K562 (cell line): ENCODE measurements at regions not wholly inside any gene's neighbourhood (a gene's known extent, or its start where the extent isn't known, plus 50 kb on each side); places are given as distances from the start of the nearest gene placed in this dataset.

Source experiments
- CHD2 ChIP-seq: IDR thresholded peaks from 2 replicates; pipeline ENCODE4 v1.6.1; 2011; ENCODE audit warnings: low read depth, low read length
- HNRNPLL ChIP-seq: fragments of 200-400 bp; formaldehyde crosslinking; IDR thresholded peaks from 2 replicates; pipeline ENCODE4 v1.6.1; 2017; ENCODE audit warnings: low read length, low read depth, mild to moderate bottlenecking; ENCODE audit not compliant: poor library complexity, severe bottlenecking
- NCOA1 ChIP-seq: fragments of 450-650 bp; IDR thresholded peaks from 2 replicates; pipeline ENCODE4 v1.6.1; 2016; ENCODE audit warnings: low read depth
- PML ChIP-seq: IDR thresholded peaks from 2 replicates; pipeline ENCODE4 v1.6.1; 2012; ENCODE audit warnings: low read length, inconsistent platforms
- POLR2AphosphoS5 ChIP-seq: IDR thresholded peaks from 2 replicates; pipeline ENCODE4 v1.6.1; 2011; ENCODE audit warnings: mild to moderate bottlenecking, low read depth, low read length, moderate library complexity; ENCODE audit not compliant: control insufficient read depth, insufficient read depth
- SAFB2 ChIP-seq: fragments of 200-400 bp; formaldehyde crosslinking; IDR thresholded peaks from 2 replicates; pipeline ENCODE4 v1.6.1; 2018; ENCODE audit warnings: borderline replicate concordance, low read length, low read depth, moderate library complexity; ENCODE audit not compliant: severe bottlenecking
- SUPT5H ChIP-seq: fragments of 450-650 bp; IDR thresholded peaks from 2 replicates; pipeline ENCODE4 v1.6.1; 2016
- TFAP4 ChIP-seq: sonication (generic); formaldehyde crosslinking; IDR thresholded peaks from 2 replicates; pipeline ENCODE4 v1.8.0; 2022; ENCODE audit warnings: missing genetic modification reagents, mild to moderate bottlenecking, moderate library complexity, borderline replicate concordance
- TF ChIP-seq, protein P1 (sequence below): fragments of 450-650 bp; formaldehyde crosslinking; IDR thresholded peaks from 2 replicates; pipeline ENCODE4 v1.4.0; 2020; ENCODE audit warnings: mild to moderate bottlenecking, moderate library complexity
- TF ChIP-seq, protein P2 (sequence below): fragments of 450-650 bp; IDR thresholded peaks from 2 replicates; pipeline ENCODE4 v1.6.1; 2016; ENCODE audit warnings: mild to moderate bottlenecking

DNA sequence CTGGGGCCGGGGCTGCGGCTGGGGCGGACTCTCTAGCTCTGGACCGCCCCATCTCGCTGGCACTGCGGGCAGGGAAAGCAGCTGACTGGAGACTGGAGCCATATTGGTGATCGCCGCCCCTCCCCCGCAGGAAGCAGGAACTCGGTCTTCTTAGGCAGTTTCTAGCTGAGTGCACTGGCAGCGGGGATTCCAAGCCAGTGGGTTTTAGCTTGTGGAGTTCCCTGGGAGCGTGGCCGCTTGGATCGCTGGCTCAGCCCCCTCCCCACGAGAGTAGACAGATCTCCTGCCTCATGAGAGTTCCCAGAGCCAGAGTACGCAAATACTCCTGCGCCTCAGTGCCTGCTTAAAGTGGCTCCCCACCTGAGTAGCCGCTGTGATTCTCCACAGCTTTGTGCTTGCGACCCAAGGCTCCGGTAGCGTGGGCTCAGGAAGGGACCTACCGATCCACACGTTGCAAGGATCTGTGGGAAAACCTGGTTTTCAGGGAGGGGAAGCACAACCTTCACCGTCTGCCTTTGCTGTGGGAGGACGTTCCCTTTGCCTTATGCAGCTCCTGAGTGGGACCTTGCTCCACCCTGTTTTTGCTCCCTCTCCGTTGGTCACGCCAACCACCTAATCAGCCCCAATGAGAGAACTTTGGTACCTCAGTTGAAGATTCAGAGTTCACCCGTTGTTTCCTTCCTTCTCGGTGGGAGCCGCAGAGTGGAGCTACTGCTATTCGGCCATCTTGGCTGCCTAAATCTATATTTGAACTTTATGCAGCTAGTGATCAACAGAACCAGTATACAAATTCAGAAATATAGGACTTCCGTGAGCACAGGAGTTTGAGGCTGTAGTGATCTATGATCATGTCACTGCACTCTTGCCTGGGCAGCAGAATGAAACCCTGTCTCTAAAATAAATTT is 803.9 kb upstream of the PCDH10 start (continued):
- TF ChIP-seq SAFB2: no peak
- peak; percentile 57 for TF ChIP-seq POLR2AphosphoS5
- TF ChIP-seq HNRNPLL: peak; percentile 86
- TF ChIP-seq NCOA1: no peak
- TF ChIP-seq TFAP4 (CRISPR knock-in tag): peak; percentile 91
- TF ChIP-seq PML: peak; percentile 51; the same call in 1 of the 2 replicates
- TF ChIP-seq, protein P1, sequence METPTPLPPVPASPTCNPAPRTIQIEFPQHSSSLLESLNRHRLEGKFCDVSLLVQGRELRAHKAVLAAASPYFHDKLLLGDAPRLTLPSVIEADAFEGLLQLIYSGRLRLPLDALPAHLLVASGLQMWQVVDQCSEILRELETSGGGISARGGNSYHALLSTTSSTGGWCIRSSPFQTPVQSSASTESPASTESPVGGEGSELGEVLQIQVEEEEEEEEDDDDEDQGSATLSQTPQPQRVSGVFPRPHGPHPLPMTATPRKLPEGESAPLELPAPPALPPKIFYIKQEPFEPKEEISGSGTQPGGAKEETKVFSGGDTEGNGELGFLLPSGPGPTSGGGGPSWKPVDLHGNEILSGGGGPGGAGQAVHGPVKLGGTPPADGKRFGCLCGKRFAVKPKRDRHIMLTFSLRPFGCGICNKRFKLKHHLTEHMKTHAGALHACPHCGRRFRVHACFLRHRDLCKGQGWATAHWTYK (CRISPR knock-in tag): peak; percentile 58; the same call in 1 of the 2 replicates
- peak; percentile 46 for TF ChIP-seq CHD2
- TF ChIP-seq SUPT5H: peak; percentile 66
- TF ChIP-seq, protein P2, sequence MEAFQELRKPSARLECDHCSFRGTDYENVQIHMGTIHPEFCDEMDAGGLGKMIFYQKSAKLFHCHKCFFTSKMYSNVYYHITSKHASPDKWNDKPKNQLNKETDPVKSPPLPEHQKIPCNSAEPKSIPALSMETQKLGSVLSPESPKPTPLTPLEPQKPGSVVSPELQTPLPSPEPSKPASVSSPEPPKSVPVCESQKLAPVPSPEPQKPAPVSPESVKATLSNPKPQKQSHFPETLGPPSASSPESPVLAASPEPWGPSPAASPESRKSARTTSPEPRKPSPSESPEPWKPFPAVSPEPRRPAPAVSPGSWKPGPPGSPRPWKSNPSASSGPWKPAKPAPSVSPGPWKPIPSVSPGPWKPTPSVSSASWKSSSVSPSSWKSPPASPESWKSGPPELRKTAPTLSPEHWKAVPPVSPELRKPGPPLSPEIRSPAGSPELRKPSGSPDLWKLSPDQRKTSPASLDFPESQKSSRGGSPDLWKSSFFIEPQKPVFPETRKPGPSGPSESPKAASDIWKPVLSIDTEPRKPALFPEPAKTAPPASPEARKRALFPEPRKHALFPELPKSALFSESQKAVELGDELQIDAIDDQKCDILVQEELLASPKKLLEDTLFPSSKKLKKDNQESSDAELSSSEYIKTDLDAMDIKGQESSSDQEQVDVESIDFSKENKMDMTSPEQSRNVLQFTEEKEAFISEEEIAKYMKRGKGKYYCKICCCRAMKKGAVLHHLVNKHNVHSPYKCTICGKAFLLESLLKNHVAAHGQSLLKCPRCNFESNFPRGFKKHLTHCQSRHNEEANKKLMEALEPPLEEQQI: 0 out of 2 replicates have a peak, but pooled peaks have one; percentile 21
